NCI-H524 (cell line): ENCODE measurements at regions not wholly inside any gene's neighbourhood (a gene's known extent, or its start where the extent isn't known, plus 50 kb on each side); places are given as distances from the start of the nearest gene placed in this dataset.

Source experiments
- DNase-seq, 2 experiments: peaks; one replicate each; lab custom pipeline; 2025; lab: John Stamatoyannopoulos, UW

DNA sequence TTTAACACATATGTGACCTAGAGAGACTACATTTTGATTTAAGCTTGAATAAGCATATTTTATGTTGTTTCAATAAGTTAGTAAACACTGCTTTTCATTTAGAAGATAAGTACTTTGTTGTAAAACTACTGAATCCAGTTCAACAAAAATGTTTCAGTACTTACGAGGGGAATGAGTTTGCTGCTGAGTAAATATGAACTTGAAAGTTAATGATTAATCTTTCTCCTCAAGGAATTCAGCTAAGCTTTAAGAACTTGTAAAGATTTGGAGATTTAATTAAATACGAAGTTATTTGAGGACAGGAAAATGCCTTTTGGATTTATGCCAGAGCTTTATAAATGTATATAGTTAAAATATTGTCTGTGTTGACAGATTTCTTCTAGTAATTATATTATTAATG is 933.0 kb upstream of the LCORL start:
- DNase-seq = no peak

DNA sequence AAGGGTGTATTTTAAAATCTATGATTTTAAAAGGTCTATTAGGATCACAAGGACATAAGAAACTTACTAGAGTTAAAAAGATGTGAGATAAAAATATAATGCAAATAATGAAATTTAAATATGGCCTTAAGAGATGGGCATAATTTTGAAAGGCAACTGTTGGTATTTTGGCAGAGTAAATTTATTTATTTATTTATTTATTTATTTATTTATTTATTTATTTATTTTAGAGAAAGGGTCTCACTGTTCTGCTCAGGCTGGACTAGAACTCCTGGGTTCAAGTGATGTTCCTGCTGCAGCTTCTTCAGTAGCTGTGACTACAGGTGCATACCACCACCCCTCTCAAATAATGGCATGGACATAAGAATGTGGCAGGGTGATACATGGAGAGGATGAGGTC is 932.1 kb upstream of the LCORL start:
- no peak for DNase-seq

DNA sequence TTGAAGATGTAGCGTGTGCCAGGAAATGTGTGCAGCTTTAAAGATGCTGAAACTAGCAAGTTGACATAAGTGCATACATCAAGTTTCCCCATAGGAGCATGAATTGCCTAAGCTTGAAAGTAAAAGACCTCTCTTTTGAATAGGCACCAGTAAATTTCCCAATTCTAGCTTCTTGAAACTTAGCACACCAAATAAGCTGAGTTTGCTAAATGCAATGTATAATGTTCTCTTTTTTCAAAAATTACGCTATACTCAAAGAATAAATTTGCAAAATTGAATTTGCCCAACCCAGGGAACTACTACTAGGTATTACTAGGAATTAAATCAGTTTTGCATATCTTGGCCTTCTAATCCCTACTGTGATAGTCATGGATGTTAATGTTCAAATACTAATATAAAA is 923.9 kb upstream of the LCORL start:
- no peak for DNase-seq

DNA sequence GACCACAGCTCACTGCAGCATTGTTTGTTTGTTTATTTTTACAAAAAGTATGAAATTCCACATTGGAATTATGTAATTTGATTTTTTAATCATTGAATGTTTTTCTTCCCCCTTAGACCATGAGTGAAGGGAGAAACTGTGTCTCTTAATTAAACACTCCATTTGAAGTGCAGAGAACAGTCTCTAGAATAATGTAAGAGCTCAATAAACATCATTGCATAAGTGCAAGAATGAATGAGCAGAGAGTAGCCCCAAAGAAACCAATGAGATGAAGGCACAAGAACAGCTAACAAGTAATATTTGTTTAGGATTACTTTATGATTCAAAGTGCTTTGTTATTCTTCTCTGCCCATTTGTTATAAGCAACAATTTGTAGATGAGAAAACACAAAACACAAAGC is 921.3 kb upstream of the LCORL start:
- DNase-seq = no peak

DNA sequence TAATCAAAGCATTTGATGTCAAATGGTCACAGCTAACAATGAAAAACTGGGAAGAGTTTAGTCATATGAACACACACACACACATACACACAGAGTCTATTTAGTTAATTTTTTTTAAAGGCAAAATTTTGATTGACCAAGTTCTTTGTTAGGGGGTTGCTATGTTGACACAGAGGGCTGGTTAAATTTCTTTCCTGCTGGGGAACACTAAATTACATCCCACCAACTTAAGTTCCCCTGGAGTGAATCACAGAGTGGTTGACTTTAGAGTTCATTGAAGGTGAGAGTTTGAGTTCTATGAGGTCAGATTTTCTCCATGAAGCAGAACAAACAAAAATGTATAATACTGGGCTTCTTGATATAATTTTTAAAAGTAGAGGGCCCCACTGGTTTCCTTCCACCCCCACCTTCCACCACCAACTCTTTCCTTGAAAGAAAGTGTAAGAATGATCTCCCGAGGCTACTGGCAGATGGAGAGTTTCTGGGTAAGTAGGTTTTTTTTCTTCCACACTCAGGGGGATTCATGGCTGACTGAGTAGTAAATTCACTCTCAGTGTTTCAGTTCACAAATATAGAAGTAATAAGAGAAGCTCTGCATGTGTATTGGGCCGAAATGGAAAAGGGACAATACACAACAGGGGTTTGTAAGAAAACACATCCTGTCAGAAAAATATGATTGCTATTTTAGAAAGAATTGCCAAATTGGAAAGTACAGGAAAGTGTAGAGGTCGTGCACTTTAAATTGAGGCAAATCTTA is 917.0 kb upstream of the LCORL start:
- no peak for DNase-seq

DNA sequence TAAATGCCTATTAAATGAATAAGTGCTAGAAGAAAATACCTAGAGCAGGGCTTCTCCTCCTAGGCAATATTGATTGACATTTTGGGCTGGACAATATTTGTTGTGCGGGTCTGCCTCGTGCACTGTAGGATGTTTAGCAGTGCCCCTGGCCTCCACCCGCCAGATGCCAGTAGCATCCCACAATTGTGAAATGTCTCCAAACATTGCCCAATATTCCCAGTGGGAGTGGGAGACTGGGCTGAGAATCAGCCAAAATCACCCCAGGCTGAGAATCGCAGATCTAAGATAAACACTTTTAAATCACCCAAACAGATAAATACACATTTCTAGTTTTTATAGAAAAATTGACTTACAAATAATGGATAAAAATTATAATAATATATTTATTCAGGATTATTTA is 916.2 kb upstream of the LCORL start:
- DNase-seq = no peak

DNA sequence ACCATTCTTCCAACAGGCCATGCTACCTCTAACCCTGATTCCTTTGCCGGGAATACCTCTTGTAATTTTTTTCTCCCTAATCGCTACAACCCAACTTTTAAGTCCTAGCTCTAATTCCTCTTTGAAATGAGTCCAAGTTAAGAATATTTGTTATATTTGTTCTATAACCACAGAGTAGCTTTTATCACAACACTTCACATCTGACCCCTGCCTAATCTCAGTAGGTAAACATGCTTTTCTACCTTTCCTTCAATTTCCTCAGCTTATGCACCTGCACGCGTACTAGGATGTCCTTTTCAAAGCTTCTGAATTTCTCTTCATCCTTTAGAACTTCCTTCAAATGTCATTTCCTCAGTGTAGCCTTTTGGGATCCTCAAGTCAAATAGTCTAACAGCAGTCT is 915.5 kb upstream of the LCORL start:
- no peak for DNase-seq

DNA sequence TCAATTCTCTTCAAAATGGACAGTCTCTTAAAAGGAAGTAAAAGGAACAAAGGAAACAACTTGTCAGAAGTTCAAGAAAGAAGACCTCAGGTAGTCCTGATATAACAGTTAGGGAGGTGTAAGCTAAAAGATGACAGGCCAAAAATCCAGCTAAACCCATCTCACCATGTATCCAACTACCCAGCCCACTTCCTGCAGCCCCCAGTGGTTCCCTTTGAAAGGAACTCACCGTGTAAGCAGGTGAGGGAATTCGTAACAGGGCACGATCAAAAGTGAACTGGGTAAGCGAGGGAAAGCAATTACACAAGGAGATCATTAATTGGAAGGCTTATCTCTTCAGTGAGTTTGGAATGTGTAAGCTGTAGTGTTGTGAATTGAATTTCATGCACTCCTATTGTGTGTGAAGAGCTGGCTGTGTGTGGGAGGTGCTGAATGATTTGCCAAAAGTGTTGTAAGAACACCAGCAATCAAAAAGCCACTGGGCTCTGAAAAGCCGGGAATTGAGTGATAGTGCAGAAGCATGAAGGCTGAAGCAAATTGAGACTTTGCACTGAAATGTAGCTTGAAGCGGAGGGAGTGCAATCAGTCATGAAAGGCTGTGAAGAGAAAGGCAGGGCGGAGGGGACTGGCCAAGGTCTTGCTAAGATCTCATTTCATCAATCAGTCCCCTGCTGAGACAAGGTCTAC is 914.2 kb upstream of the LCORL start:
- DNase-seq = no peak

DNA sequence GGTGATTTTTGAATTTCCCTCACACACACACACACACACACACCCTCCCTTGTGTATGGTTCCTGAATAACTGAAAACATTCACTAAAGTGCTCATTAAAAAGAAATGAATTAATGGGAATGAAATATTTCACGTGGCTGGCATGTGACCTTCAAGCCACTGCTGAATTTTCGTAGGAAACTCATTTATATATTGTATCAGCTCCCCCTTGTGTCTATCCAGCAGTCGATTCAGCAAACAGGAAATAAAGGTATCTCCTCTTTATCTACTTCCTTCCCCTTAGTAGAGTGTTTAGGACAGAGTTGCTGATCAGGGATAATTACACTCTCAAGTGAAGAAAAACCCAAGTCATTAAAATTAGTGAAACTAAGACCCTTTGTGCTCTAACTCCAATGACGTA is 912.6 kb upstream of the LCORL start:
- DNase-seq = no peak

DNA sequence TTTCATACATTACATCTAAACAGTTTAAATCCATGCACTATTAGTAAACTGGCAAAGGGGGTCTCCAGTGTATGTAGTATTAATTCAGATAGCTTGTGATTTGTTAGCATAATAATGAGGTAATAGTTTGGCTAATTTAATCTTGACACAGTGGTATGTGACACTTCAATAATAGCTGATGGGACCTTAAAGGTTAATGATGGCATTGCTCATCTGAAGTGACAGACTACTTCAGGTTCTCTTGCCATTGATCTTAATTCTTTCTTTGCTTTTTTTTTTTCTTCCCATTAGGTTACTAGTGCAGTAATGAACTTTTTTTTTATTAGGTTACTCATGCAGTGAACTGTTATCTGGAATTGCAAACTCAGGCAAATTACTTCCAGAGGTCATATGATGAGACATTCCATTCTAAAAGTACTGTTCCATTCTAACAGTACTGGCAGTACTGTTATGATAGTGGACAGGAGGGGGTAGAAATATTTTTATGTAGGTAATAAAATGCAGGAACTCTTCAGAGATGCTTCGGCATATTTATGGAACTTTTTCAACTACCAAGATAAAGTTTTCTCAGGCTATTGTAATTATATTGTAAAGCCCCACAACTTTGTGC is 911.3 kb upstream of the LCORL start:
- DNase-seq = no peak

DNA sequence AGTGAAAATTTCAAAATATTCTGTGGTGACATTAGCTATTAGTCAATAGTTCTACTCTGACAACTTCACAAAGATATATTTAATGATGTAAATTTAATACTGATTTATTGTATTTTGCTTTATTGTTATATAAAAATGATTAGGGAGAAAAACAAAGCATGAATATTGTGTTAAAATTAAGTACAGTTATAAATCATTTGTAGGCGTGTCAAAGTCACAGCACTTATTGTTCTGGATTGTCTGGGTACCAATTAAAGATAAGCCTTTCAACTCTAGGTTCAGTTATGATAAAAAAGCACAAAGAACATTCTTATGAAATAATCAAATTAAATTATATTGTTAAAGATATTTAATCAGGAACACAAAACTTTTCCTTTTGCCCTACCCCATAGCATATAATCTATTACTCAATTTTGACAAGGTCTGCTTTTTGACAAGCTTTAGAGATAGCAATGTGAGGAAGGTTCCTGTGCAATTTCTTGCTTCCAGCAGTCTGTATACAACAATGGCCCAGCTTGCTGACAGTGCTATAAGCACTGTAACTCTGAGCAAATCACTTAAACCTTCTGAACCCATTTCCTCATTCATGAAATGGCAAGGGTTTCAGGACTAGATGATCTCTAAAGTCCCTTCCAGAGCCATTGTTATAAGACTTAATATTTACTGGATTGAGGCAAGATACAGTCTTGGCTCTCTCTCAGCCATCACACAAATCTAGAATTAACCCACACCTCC is 910.3 kb upstream of the LCORL start:
- no peak for DNase-seq

DNA sequence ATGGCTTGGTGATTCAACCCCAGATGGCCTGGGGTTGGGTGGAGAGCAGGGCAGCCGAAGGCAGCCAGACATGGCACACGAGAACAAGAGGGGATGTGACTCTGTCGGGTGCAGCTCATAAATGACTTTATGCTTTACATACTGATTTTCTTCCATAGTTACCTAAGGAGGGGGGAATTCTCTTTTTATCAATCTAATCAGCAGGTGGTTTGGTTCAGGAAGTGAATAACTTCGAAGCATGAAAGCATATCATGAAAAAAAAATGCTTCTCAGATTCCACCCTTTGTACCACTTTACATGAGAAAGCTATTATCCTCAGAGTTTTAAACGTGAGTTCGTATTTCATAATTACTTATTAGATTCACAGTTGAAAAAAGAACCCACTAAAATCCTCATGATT is 908.9 kb upstream of the LCORL start:
- DNase-seq = no peak

DNA sequence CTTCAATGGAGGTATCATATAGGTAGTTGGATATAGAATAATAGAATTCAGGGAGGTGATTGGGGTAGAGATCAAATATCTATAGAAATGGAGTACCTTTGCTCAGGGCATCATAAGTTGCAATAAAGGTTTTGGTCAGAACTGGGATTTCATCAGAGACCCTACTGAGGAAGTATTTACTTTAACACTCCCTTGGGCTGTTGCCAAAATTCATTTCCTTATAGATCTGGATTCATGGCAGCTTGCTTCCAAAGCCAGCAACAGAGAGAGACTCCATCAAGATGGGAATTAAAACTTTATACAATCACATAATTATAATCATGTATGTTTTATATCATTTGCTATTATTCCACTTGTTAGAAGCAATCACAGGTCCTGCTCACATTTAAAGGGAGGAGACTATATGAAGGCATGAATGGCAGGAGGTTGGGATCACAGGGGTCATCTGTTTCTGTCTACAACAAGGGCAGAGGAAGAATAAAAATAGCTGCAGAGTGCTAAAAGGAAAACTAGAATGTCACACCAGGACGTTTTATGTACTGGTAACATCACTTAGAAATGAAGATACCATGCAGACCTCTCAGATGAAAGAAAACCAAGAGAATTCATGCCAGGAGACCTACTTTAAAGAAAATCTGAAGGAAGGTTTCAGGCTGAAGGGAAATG is 902.1 kb upstream of the LCORL start:
- no peak for DNase-seq

DNA sequence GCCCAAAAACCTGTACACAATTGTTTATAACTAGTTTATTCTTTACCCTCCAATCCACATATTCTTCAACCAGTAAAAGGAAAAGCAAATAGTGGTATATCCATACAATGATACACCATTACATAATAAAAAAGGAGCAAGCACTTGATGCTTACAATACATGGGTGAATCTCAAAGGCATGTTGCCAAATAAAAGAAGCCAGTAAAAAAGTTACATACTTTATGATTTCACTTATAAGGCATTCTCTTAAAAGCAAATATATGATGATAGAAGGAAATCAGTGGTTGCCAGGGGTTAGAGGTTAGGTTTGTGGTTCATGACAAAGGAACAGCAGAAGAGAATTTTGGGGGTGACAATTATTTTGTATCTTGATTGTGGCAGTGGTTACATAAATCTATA is 896.1 kb upstream of the LCORL start:
- no peak for DNase-seq

DNA sequence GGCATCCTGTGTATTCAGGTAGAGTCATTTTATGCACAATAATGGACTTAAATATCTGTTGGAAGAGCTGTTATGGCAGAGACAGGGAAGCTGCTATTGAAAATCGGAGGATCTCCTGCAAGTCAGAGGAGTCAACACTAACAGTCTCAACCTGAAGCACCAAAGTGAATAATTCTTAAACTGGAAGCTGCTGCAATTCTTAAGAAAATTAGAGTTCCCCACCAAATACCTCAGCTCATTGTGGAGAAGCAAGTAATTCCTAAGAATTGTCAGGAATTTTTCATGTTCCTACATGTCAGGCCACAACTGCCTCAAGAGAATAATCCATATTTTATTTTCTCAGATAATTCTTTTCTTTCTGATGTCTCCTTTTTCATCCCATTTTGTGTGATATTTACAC is 892.6 kb upstream of the LCORL start:
- DNase-seq = no peak

DNA sequence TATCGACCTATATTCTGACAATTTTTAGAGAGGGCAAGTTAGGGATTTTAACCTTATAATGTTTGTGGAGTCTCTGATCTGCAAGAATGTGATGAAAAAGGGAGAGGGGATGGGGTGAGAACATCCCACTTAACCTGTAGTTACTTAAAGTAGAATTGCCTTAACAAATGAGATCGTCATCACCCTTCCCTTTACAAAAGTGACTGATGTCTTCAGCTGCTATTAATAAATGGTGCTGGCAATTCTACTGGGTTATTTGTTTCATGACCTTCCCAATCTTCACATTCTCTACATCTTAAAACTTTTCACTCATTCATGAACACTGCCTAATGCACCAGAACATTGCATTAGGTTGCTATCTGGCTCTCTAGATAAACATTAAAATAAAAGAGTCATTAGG is 873.4 kb upstream of the LCORL start:
- no peak for DNase-seq

DNA sequence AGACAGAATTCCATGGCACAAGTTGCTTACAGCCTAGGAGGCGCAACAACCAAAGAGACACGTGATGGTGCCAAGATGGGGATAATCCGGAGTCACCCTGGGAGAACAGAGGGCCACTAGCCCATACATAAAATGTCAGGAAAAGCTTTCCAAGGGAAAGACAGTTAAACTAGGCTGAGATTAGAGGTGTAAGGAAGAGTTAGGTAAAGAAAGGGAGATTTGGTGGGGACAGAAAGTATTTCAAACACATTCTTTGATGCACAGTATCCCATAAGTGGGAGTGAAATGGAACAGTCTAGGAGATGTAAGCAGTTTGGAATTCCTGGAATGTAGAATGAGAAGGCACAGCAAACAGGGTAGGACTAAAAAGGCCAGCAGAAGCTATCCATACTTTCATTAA is 860.9 kb upstream of the LCORL start:
- DNase-seq = no peak

DNA sequence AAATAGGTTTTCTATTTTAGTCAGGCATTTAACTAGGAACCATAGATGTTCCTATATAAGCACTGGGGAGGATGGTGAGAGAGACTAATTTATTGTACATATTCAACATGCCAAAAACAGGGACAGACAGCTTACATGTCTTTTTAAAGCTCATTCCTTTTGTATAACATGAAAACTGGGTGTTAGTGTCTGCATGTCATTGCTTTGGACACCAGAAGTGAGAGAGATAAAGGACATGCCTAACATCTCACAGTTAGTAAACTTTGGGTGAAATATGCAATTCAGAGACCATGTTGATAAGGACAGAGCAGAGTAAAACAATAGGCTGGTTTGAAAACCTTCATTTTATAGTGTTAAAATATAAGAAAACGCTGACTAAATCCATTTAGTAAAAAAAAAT is 860.0 kb upstream of the LCORL start:
- no peak for DNase-seq

DNA sequence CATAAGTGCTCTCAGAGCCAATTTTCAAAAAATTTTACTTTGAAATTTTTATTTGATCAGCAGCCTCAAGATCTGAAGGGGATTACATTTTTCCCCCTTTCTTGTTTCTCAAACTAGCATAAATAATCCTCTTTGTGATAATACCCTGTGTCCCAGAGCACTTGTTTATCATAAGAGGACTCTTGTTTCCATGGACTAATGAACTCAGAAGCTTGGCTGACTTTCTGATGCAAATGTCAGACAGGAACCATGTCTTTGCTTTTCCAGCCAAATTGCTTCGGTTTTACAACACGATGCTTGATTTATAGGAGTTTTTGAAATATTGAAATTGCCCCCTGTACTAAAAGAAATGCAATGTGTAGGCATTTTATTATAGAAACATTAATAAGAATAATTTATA is 859.3 kb upstream of the LCORL start:
- peak; percentile 45 to 69 for DNase-seq

DNA sequence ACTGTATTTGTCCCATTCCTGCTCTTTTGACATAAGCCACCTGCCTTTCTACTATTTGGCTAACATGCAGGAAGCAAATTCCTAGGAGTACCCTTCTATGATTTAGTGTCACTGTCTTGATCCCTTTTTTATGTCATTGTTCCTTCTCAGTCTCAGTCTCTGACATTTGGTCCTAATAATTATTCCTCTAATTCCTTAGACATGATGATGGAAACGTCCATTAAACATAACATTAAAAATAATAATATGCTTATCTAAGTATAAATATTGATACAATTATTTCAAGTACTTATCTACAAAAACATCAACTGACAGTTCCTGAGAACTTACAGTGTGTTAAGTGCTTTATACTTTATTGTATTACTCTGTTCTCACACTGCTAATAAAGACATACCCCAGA is 857.0 kb upstream of the LCORL start:
- DNase-seq = no peak

DNA sequence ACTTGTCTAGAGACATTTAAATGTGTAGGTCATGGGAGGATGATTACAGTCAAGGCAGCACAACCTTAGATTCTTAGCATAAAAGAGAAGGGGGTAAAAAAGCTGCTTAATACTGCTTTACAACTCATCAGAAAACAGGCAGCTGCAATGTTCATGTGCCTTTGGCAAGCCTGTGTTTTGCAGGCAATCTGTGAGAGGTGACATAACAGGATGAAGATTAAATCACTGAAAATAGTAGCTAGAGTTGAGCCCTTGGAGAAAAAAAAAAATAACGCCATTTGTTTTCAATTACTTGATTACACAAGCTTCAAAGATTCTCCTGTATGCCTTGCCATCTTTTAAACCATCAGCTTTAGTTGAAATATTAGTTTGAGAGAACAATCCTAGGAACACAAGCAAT is 847.6 kb upstream of the LCORL start:
- DNase-seq = no peak

DNA sequence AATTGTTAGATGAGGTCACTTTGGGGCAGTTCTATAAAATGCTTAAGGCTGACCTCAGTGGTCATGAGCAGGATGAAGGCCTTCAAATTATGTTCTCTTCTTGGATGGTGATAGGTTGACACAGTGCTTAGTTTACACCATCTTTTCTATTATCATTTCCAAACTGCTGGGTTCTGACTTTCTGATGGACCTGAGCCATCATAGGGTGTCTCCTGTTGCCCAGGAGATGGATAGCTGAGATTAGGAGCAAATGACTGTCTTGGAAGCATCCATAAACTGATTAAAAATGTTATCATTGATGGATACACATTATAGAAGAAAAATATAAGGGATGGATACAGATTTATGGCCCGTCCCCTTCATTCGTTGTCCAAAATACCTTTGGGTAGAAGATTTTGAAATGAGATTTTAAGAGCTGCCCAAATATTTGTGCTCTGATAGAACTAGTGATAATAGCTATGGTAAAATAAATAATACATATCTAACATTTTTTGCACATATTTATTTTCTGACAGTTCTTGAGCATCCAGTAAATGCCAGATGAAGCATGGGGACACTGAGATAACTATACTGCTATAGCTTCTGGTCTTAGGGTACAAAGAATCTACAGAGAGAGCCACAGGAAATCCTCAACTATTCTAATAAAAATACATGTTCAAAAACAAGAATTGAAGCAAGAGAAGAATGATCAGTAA is 839.4 kb upstream of the LCORL start:
- no peak for DNase-seq
